H1 (cell line): ENCODE measurements at regions not wholly inside any gene's neighbourhood (a gene's known extent, or its start where the extent isn't known, plus 50 kb on each side); places are given as distances from the start of the nearest gene placed in this dataset.

Experiments
- CTCF ChIA-PET: fragments of 300-600 bp; sonication (Branson Sonifier 250); formaldehyde crosslinking; loops from one replicate; lab custom pipeline; 2021; ENCODE audit not compliant: partially characterized antibody; lab: Charles Lee
- POLR2A ChIA-PET: fragments of 300-600 bp; sonication (Branson Sonifier 250); formaldehyde crosslinking; loops from one replicate; lab custom pipeline; 2021; ENCODE audit warnings: inconsistent platforms; ENCODE audit not compliant: partially characterized antibody; lab: Charles Lee
- DNase-seq, 2 experiments: peaks; one replicate each; pipeline versions ENCODE4 v3.0.0 to v3.0.0-alpha.2; 2010 to 2022; ENCODE audit warnings: low spot score in 2 of 2, low read depth in 1 of 2, mixed read lengths in 1 of 2
- FAIRE-seq: peaks from 2 replicates; lab custom pipeline; 2011; peaks lifted over from hg19 to GRCh38; lab: Jason Lieb, UNC
- H2AFZ ChIP-seq: 2 replicates; pipeline ENCODE4 v1.8.1; 2012; ENCODE audit warnings: low read length, inconsistent platforms
- H2AK5ac ChIP-seq: 2 replicates; pipeline ENCODE4 v1.6.1; 2013; ENCODE audit warnings: low read depth, low read length
- H2BK120ac ChIP-seq: replicated peaks from 2 replicates; pipeline ENCODE3; 2013; ENCODE audit warnings: low read depth, low read length, inconsistent platforms
- H2BK12ac ChIP-seq: 2 replicates; pipeline ENCODE4 v1.6.1; 2013; ENCODE audit warnings: low read depth, low read length
- H2BK15ac ChIP-seq: 2 replicates; pipeline ENCODE4 v1.6.1; 2013; ENCODE audit warnings: low read length
- H2BK20ac ChIP-seq: 2 replicates; pipeline ENCODE4 v1.6.1; 2013; ENCODE audit warnings: low read length
- H2BK5ac ChIP-seq: 2 replicates; pipeline ENCODE4 v1.6.1; 2013; ENCODE audit warnings: low read depth, low read length
- H3K14ac ChIP-seq: 2 replicates; pipeline ENCODE4 v1.6.1; 2013; ENCODE audit warnings: inconsistent platforms; ENCODE audit not compliant: insufficient read length
- H3K18ac ChIP-seq: 2 replicates; pipeline ENCODE4 v1.6.1; 2013; ENCODE audit warnings: low read length; ENCODE audit errors: extremely low read depth
- H3K23ac ChIP-seq: 2 replicates; pipeline ENCODE4 v1.6.1; 2013; ENCODE audit warnings: inconsistent platforms; ENCODE audit not compliant: insufficient read length
- H3K23me2 ChIP-seq: 2 replicates; pipeline ENCODE4 v1.6.1; 2013; ENCODE audit warnings: low read depth, low read length
- H3K27ac ChIP-seq: 2 replicates; pipeline ENCODE4 v1.6.1; 2011; ENCODE audit warnings: low read depth, low read length, inconsistent platforms
- H3K27me3 ChIP-seq, 4 experiments: replicated peaks in 1 of 4; 1 replicate in 1 of 4; 2 replicates in 3 of 4; pipeline versions ENCODE4 v1.6.1 to v1.8.1; 2011 to 2013; ENCODE audit warnings: low read length in 3 of 4, mild to moderate bottlenecking in 3 of 4, inconsistent platforms in 2 of 4, mixed read lengths in 2 of 4, moderate library complexity in 1 of 4; ENCODE audit not compliant: control insufficient read depth in 3 of 4, insufficient read depth in 3 of 4; ENCODE audit errors: extremely low read depth in 1 of 4
- H3K36me3 ChIP-seq, 4 experiments: 2 replicates each; pipeline versions ENCODE4 v1.6.1 to v1.8.1; 2011 to 2013; ENCODE audit warnings: mild to moderate bottlenecking in 4 of 4, low read length in 3 of 4, moderate library complexity in 2 of 4, control low read depth in 1 of 4, inconsistent platforms in 1 of 4; ENCODE audit not compliant: insufficient read depth in 4 of 4, control insufficient read depth in 2 of 4
- H3K4ac ChIP-seq: replicated peaks from 2 replicates; pipeline ENCODE3; 2013; ENCODE audit warnings: low read length, low read depth, mixed read lengths, inconsistent platforms; ENCODE audit not compliant: insufficient read length
- H3K4me1 ChIP-seq, 4 experiments: replicated peaks in 1 of 4; 1 replicate in 1 of 4; 2 replicates in 3 of 4; pipeline versions ENCODE4 v1.6.1 to v1.8.1; 2011 to 2013; ENCODE audit warnings: low read length in 3 of 4, inconsistent platforms in 2 of 4, mixed read lengths in 1 of 4; ENCODE audit not compliant: insufficient read depth in 4 of 4, control insufficient read depth in 3 of 4
- H3K4me2 ChIP-seq, 2 experiments: 2 replicates each; pipeline versions ENCODE4 v1.6.1 to v1.8.1; 2011 to 2013; ENCODE audit warnings: low read depth in 2 of 2, low read length in 2 of 2, control low read depth in 1 of 2, inconsistent platforms in 1 of 2, mild to moderate bottlenecking in 1 of 2; ENCODE audit not compliant: insufficient read depth in 1 of 2
- H3K4me3 ChIP-seq, 4 experiments: fragments of 200-600, 300-600 bp in 1 of 4; sonication (generic), shearing (Covaris generic), sonication (Bioruptor Twin) in 1 of 4; 2 replicates each; pipeline versions ENCODE4 v1.5.1 to v1.8.1; 2011 to 2016; ENCODE audit warnings: low read length in 4 of 4, low read depth in 3 of 4, control low read depth in 2 of 4, inconsistent platforms in 2 of 4, mild to moderate bottlenecking in 2 of 4, mixed read lengths in 1 of 4, moderate library complexity in 1 of 4; ENCODE audit not compliant: insufficient read depth in 2 of 4; ENCODE audit errors: extremely low read depth in 1 of 4
- H3K56ac ChIP-seq: replicated peaks from 2 replicates; pipeline ENCODE3; 2013; ENCODE audit warnings: low read depth, mild to moderate bottlenecking, mixed read lengths, low read length, inconsistent platforms; ENCODE audit not compliant: insufficient read length
- H3K79me1 ChIP-seq: 2 replicates; pipeline ENCODE4 v1.6.1; 2013; ENCODE audit warnings: low read depth, low read length, control low read depth
- H3K79me2 ChIP-seq, 2 experiments: 2 replicates each; pipeline versions ENCODE4 v1.6.1 to v1.8.1; 2012 to 2013; ENCODE audit warnings: low read length in 2 of 2, mild to moderate bottlenecking in 2 of 2, inconsistent platforms in 1 of 2; ENCODE audit not compliant: insufficient read depth in 2 of 2, control insufficient read depth in 1 of 2
- H3K9ac ChIP-seq, 4 experiments: replicated peaks in 1 of 4; 1 replicate in 1 of 4; 2 replicates in 3 of 4; pipeline versions ENCODE4 v1.6.1 to v1.8.1; 2011 to 2013; ENCODE audit warnings: low read depth in 3 of 4, low read length in 3 of 4, control low read depth in 2 of 4, mild to moderate bottlenecking in 2 of 4, moderate library complexity in 2 of 4, inconsistent platforms in 1 of 4; ENCODE audit errors: extremely low read depth in 1 of 4
- H3K9me3 ChIP-seq, 2 experiments: 2 replicates each; pipeline versions ENCODE4 v1.6.1 to v1.8.1; 2012 to 2013; ENCODE audit warnings: mild to moderate bottlenecking in 2 of 2, moderate library complexity in 2 of 2, control low read depth in 1 of 2, inconsistent platforms in 1 of 2, low read depth in 1 of 2, low read length in 1 of 2, mixed read lengths in 1 of 2; ENCODE audit not compliant: insufficient read depth in 2 of 2
- H4K20me1 ChIP-seq, 2 experiments: replicated peaks in 1 of 2; 2 replicates each; pipeline versions ENCODE3 to v1.8.1; 2011 to 2013; ENCODE audit warnings: inconsistent platforms in 2 of 2, low read length in 2 of 2, mild to moderate bottlenecking in 1 of 2; ENCODE audit not compliant: insufficient read depth in 2 of 2, control insufficient read depth in 1 of 2
- H4K5ac ChIP-seq: 2 replicates; pipeline ENCODE4 v1.6.1; 2013; ENCODE audit warnings: low read length, low read depth, mixed read lengths, inconsistent platforms; ENCODE audit not compliant: insufficient read length
- H4K8ac ChIP-seq: 2 replicates; pipeline ENCODE4 v1.8.0; 2013; ENCODE audit warnings: mild to moderate bottlenecking, moderate library complexity, low read length, inconsistent platforms; ENCODE audit not compliant: insufficient read depth; ENCODE audit errors: extremely low read depth
- H4K91ac ChIP-seq: replicated peaks from 2 replicates; pipeline ENCODE3; 2013; ENCODE audit warnings: low read length, mixed read lengths, inconsistent platforms; ENCODE audit not compliant: insufficient read length
- ATF2 ChIP-seq: IDR thresholded peaks from 2 replicates; pipeline ENCODE4 v1.6.1; 2012; ENCODE audit warnings: low read length, inconsistent platforms
- CBX8 ChIP-seq: fragments of 300-800, 300-1000 bp; sonication (generic); IDR thresholded peaks from 2 replicates; pipeline ENCODE4 v1.7.1; 2016; ENCODE audit warnings: low read depth, low read length, borderline replicate concordance
- CREB1 ChIP-seq: IDR thresholded peaks from 2 replicates; pipeline ENCODE4 v1.6.1; 2012; ENCODE audit warnings: inconsistent platforms
- CTCF ChIP-seq, 3 experiments: IDR thresholded peaks; 1 replicate in 2 of 3; 2 replicates in 1 of 3; pipeline versions ENCODE4 v1.5.1 to v1.6.1; 2011; ENCODE audit warnings: low read length in 3 of 3, mild to moderate bottlenecking in 3 of 3, inconsistent platforms in 2 of 3, low read depth in 1 of 3, moderate library complexity in 1 of 3; ENCODE audit not compliant: insufficient read depth in 1 of 3; ENCODE audit errors: control extremely low read depth in 1 of 3
- FOSL1 ChIP-seq: IDR thresholded peaks from 2 replicates; pipeline ENCODE4 v1.6.1; 2011; ENCODE audit warnings: mild to moderate bottlenecking, low read depth, low read length, moderate library complexity; ENCODE audit not compliant: insufficient read depth
- MAFK ChIP-seq: IDR thresholded peaks from 2 replicates; pipeline ENCODE4 v1.6.1; 2012; ENCODE audit warnings: low read depth, mild to moderate bottlenecking, improper control_type of control experiment, low read length
- NANOG ChIP-seq: IDR thresholded peaks from 2 replicates; pipeline ENCODE4 v1.6.1; 2011; ENCODE audit warnings: low read length, low read depth, mild to moderate bottlenecking, inconsistent platforms; ENCODE audit not compliant: insufficient read depth, poor library complexity, severe bottlenecking
- PHF8 ChIP-seq: fragments of 200-600 bp; sonication (generic); conservative IDR thresholded peaks from 2 replicates; pipeline ENCODE4 v1.7.1; 2012; ENCODE audit warnings: low read depth, mild to moderate bottlenecking, inconsistent platforms, low read length, moderate library complexity
- RAD21 ChIP-seq, 2 experiments: IDR thresholded peaks in 1 of 2; conservative IDR thresholded peaks in 1 of 2; 2 replicates each; pipeline ENCODE4 v1.6.1; 2011; ENCODE audit warnings: low read depth in 2 of 2, low read length in 2 of 2, improper control_type of control experiment in 1 of 2, inconsistent platforms in 1 of 2, mild to moderate bottlenecking in 1 of 2, moderate library complexity in 1 of 2
- SIX5 ChIP-seq: IDR thresholded peaks from 2 replicates; pipeline ENCODE4 v1.6.1; 2011; ENCODE audit warnings: mild to moderate bottlenecking, low read depth, low read length

GRCh38 chr3:168659015-168659414 lies 563.3 kb upstream of the GOLIM4 start:
- Histone ChIP-seq H2BK15ac (no peak overlapping the region), H3K9me3 (peaks cover 2 to 3% of the 10 kb centered on the region in 2 experiments; a peak in 1 of 4 replicates), H3K4me3 (no peak overlapping the region), H2BK12ac (no peak overlapping the region), H3K27ac (no peak overlapping the region), H3K27me3 (no peaks in the 10 kb centered on the region), H3K9ac (no peak overlapping the region), H3K14ac (no peak overlapping the region), H4K8ac (no peak overlapping the region), H4K5ac (no peak overlapping the region), H3K36me3 (no peaks in the 10 kb centered on the region), H3K18ac (no peak overlapping the region), H4K91ac (no peak overlapping the region), H3K79me2 (no peaks in the 10 kb centered on the region), H3K23ac (no peak overlapping the region), H3K4ac (no peak overlapping the region), H3K79me1 (no peaks in the 10 kb centered on the region), H4K20me1 (no peaks in the 10 kb centered on the region), H2AK5ac (no peak overlapping the region), H3K23me2 (no peaks in the 10 kb centered on the region), H3K4me1 (peaks cover 0 to 4% (median 1%) of the 10 kb centered on the region in 4 experiments; a peak in 2 of 7 replicates), H3K56ac (no peak overlapping the region), H2BK120ac (no peak overlapping the region), H2BK5ac (no peak overlapping the region), H2BK20ac (no peak overlapping the region), H2AFZ (no peak overlapping the region), H3K4me2 (no peak overlapping the region)
- ChIA-PET POLR2A (no interaction called here), CTCF (no interaction called here)
- no peak for FAIRE-seq
- no peak for DNase-seq
- TF ChIP-seq SIX5 (no peak), PHF8 (no peak), NANOG (no peak), FOSL1 (no peak), ATF2 (no peak), MAFK (no peak), CTCF (IDR thresholded peaks at IDR 0.05; ENCODE audit: control extremely low read depth in 1 of 3, insufficient read depth in 1 of 3, low read depth in 1 of 3, low read length in 3 of 3) (no peak), RAD21 (IDR thresholded peaks at IDR 0.05 in 1 of 2, conservative IDR thresholded peaks at IDR 0.05 in 1 of 2; ENCODE audit: low read depth in 2 of 2, low read length in 2 of 2) (no peak), CBX8 (no peak), CREB1 (no peak)
